HG03025 (cell line): ENCODE measurements at regions not wholly inside any gene's neighbourhood (a gene's known extent, or its start where the extent isn't known, plus 50 kb on each side); places are given as distances from the start of the nearest gene placed in this dataset.
"Not testable (repeated sequence)": the region's sequence is repeated elsewhere in the genome, so short reads cannot be mapped to it uniquely, and the experiment has no call there.

Source experiments
- ATAC-seq: cut with Tn5 transposase; IDR thresholded peaks from one replicate; pipeline ENCODE4 v1.9.1; 2021; ENCODE audit warnings: mild to moderate bottlenecking, moderate library complexity; ENCODE audit not compliant: unreplicated experiment, low FRiP score

DNA sequence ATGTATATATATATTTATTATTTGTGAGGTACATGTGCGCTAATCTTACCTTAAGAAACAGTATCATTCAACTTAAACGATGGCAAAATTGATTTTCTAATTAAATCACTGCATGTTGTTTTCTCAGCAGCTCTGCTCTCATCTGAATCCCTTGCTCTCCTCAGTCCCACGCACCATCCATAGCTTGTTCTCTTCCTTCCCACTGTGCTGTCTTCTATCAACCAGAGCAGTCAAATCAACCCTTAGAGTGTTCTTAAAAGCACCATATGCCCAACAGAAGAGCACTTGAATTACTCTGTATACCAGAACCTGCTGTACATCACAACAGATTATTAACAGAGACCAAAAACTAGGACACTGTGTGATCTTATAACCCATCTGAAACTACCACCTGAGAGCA, 209.4 kb upstream of the G2E3 start:
- ATAC-seq: no peak

DNA sequence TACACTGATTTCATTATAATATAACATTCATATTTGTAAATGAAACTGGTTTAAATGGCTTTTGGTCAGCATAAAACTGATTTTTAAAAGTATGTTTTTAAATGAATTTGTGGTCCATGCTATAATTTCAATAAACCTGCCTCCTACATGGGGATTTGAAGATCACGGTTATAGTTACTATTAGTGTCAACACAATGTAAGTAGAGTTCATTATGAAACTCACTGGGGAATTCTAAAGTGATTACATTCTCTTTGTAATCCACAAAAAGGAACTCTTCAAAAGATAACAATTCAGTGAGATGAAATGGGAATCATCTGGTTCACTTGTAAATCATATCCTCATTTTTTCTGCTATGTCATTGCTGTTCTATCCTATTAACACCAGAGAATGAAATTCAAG, 204.5 kb upstream of the G2E3 start:
- no peak for ATAC-seq

DNA sequence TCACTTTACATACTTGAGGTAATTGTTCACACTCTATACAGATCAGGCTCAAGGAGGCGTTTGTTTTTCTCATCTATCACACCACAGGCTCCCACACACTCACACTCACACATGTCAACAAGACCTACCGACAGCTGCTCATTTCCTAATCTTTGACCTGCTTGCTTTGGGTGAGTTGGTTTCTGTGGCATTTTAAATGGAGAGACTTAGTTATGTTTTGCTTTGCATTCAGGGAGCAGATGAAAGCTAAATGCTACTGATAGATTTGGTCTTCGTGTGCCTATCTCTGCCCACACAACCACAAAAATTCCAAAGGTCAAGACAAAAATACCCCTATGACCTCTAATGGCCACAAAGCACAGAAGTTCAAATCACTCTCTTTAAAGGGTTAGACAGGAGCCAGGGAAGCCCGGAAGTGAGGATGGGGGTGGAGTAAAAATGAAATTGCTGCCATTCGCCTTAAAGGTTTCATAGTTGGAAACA, 203.5 kb upstream of the G2E3 start:
- peak; percentile 75 for ATAC-seq

DNA sequence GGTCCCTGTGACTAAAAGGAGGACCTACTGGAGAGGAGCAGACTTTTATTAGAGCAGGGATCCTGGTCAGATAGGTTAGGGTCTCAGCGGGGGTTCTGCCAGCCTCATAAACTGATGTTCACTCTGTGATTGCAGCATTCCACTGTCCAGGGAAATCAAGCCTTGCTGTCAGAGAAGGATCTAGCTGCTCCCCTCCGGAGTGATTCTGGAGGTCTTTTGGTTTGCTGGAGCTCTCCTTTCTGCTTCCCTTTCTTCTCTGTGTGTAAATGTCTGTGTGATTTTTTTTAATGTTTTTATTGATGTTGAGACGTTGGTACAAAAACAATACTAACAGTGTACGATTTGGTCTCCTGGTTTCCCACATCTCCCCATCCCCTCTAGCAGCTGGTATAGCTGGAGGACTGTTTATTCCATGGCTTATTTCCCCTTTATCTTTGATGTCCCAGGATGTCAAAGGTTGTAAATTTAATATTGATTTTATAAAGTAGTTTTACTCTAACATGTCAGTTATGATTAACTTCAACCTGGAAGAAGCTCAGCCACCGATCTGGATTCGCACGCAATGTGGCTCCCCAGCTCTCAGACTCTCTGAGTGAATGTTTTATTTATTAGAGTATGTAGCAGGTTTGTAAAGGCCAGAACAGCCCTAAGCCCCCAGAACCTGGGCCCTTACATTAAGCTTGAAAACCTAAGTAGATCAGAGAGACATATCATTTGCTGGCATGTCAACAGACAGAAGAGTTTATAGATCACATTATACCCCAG, 202.3 kb upstream of the G2E3 start:
- no peak for ATAC-seq

DNA sequence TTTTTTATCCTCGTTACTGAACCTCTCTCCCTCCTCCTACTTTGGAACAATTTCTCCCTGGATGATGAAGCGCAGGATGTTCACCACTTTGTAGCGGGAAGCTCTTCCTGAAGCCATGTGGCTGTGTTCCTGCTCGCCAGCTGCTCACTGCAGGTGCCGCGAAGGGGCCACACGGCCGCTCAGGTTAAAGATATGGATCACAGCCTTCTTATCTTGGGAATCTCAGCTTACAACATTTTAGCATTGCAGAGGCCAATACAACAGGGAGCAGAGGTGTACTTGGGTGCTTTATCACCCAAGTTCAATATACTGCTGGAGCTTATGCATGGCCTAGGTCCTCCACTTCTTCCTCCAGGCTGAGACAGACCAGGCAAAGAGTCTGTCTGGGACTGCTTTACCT, 201.2 kb upstream of the G2E3 start:
- no peak for ATAC-seq

DNA sequence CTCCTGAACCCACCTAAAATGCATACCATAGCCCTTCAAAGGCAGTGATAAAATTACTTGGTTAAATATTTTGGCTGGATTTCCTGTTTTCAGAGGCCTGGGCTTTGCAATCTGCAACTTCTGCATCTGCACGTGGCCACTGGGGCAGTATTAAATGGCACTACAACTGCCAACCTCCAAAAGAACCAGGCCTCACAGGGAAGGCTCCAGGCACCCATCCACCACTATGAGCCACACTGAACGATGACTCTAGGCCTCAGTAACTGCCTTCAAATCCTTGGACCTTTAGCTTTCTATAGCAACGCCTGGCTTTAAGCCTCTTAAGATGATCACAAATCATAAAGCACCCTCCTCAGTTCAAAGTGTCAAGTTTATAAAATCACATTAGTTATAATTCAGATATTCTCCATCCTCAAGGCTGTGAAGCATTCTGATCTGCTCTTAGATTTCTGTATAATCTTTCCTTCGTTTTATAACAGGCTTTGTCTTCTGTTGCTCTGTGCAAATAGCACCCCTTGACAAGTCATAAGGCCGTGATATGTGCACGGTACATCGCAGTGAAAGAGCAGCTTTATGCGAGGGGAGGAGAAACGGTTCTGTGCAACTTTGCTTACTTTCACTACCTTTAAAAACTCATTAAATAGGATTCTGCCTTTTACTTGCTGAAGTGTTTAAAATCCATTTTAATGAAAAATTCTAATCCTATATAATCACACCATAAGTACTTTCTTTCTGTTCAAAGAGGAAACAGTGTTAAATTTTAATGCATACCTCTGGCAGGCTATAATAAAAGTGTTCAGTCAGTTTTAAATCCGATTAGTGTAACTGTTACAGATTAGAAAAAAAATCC, 196.4 kb upstream of the G2E3 start:
- ATAC-seq: no peak

DNA sequence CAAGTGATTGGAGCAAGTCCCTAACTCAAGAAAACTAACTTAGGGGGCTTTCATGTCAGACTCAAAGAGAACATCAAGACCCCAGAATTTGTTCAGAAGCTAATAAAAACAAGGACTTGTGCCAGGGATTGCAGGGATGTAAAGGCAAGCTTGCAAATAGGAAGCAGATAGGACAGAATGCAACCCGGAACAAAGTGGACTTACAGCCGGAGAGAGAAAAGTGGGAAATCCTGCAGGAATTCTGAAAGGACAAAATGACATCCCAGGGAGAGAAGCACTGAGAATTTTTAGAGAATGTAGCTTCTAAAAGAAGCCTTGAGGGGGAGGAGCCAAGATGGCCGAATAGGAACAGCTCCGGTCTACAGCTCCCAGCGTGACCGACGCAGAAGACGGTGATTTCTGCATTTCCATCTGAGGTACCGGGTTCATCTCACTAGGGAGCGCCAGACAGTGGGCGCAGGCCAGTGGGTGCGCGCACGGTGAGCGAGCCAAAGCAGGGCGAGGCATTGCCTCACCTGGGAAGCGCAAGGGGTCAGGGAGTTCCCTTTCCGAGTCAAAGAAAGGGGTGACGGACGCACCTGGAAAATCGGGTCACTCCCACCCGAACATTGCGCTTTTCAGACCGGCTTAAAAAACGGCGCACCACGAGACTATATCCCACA, 195.6 kb upstream of the G2E3 start:
- ATAC-seq: not testable (repeated sequence)

DNA sequence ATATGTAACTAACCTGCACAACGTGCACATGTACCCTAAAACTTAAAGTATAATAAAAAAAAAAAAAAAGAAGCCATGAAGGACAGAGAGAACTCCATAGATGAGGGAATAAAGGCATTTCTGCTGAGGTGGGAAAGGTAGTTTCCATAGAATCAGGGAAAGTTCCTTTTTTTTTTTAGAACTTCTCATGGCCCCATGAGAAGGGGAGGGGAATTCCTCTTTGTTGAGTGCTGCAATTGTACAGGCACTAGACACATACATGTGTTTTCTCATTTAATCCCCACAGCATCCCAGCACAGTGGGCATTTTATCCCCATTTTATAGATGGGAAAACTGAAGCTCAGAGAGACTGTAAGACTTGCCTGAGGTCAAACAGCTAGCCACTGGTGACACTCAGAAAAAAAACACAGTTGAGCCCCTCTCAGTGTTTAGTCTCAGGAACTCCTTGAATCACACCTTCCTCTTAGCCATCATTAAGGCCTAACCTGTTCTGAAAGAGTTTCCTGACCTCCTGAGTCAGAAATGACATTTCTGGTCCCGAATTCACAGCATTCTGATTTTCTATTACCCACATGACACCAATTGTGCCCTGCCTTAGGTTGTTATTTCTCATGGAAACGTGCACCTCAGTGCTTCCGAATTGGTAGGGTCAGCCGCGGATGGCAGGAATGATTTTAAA, 189.3 kb upstream of the G2E3 start:
- no peak for ATAC-seq

DNA sequence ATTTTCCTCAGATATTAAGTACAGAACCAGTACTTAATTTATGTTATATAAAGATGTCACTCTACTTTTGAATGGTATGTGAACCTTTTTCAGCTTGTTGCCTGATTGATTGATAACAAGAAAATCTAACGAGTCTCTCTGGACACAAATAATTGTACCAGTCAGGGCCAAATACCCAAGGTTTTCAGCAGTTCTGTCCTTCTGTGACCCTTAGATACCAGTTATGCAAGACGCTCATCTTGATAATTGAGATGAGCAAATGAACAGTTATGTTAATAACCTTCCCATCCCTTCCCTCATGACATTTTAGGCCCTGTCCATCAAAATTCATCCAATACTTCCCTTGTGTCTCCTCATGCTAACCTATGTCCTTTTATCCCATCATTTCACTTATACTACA, 185.9 kb upstream of the G2E3 start:
- ATAC-seq: no peak

DNA sequence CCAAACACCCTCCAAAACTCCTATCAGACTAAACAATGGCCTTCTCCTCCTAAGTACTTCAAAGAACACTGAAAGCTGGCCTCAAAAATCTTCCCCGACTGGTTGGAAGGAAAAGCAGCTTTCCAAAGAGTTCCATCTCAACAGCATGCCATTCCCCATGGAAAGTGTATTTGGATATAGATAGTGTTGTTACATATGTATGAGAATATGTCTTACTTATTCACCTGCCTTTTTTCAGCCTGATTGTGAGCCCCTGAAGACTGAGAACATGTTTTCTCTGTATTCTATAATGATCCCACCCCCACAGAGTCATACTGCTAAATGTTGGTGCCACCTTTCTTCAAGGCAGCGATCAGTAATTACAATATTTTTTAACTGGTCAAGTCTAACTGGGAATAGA, 185.4 kb upstream of the G2E3 start:
- ATAC-seq: no peak

DNA sequence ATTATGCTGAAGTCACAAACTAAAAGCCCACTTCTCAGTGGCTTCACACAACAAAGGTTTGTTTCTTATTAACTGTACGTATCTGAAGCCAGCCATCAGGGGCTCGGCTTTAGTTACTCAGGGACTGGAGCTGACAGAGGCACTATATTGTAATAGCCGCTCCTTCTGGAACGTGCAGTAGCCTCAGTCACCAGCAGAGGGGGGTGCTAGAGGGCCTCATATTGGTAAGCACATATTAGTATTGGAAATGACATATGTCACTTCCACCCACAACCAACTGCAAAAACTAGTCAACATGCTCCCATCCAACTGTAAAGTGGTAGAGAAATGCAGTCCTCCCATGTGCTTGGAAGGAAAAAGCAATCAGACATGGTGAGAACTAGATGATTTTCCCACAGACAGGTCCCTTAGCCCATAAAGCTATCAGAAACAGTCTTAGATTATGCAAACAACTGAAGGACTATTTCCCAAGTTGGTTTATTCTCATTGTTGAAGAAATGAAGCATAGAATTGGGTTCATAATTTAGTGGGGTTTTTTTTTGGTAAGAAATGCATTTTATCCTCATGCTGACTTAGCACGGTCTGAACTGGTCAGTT, 183.6 kb upstream of the G2E3 start:
- ATAC-seq: peak; percentile 88

DNA sequence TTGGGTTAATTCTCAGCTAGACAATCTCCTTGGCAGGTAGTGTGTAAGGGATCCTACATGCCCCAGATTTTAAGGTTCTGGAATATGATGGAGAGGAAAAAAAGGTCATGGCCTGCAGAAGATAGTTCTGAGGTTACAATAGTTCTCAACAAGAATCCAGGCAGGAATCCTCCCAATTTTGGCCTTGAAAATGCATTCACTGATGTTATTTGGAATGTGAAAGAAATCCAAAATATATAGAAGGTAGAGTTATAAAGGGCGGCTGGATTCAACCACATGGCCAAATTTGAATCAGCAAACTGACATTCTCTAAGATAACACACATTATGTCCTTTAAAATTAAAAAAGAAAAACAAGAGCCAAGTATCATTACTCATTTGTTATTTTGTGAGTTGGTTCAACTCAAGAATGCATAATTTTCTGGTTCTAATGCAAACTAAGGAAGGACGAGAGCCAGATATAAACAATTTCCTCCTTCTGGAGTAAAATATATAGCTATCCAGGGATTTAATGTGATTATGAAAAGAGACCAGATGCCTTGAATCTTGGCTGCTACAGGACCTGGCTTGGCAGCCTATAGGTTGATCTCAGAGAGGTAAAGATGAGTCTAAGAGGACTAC, 177.0 kb upstream of the G2E3 start:
- ATAC-seq: no peak

DNA sequence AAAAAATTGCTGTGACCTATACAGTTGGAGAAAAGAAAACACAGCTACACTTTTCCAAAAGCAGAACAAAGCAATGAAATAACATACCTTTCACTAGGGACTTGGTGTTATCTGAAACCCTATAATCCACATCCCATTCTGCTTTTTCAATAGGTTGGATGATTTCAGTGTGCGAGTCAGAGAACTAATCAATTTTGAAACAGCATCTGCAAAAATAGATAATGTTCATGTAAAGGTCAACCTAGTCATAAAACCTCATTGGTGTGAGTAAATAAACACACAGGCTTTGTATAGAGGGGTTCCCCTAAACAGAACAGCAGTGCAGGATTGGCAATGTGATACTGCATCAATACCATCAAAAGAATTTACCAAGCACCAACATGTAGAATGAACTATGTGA, 173.0 kb upstream of the G2E3 start:
- no peak for ATAC-seq

DNA sequence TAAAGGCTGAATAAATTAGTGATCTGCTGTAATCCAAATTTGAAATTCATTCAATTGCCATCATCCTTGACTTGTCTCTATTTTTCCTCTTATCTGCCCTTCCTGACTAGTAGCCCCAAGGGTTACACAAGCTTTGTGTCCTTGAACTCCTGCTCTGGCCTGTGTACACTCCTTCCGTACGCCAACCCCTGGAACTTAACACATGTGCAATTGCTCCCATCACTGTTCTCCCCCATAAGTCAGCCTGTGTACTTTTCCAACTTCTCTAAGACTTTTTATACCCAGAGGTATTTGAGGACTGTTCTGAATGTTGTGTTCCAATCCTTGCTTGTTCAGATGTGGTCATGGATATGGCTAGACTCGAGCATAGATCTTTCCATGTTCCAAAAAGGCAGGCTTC, 171.1 kb upstream of the G2E3 start:
- no peak for ATAC-seq

DNA sequence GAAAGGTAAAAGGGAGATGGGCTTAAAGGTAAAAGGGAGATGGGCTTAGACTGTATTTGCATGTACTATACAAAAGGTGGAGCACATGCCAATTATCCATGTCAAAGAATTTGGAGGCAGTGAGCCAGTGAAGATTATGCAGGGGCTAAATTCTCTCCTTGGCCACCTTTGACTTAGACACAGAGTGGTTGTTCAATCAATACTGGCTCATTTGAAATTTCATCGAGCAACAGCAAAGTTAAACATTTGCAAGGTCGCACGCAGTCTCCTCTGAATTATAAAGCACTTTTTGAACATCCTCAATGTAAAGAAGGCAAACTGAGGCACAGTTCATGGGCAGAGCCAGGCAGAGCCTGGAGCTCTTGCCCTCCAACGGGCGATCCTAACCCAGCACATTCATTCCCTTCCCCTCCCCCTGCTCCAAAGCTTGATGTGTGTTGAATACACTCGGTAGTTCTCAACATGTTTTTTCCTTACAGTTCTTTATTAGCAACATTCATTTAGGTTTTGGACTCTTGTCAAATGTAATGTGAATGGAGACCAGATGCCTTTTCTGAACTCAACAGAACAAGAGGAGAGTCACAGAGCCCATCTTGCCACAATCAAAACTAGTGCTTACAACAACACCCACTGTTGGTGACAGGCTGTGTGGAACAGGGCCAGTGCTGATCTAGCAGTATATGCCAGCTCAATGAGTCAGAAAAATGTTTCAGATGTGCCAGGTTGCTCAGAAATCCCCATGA, 169.7 kb upstream of the G2E3 start:
- ATAC-seq: no peak

DNA sequence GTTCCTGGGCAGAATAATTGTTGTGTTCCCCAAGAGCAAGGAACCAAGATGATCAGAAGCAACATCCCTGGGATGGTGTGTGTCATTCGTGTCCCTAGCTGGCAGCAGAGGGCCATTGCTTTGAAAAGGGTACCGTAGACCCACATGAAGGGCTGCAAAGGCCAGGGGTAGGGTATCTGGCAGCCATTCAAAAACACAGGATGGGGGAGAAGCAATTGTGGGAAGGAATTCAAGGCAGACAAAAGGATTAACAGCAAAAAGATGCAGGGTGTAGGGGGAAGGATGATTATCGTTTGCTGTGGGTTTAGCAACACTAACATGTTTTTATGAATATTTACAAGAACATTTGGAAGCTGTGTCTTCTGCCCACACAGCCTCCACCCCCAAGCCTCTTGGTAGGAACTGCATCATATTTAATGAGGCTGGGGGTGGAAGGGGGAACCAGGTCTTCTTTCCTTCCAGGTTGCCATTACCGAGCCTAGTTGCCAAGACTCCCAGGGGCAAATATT, 169.0 kb upstream of the G2E3 start:
- no peak for ATAC-seq

DNA sequence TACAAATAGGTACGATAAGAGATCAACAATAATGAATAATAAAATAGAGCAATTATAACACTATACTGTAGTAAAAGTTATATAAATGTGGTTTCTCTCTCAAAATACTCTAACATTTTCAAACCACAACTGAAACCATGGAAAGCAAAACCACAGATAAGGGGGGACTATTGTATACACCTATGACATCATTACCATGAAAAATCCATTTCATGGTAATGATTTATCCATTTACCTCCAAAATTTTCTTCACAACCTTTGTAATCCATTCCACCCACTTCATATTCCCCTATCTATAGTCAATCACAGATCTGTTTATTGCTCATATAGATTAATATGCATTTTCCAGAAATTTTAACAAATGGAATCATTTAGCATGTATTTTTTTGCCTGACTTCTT, 163.9 kb upstream of the G2E3 start:
- ATAC-seq: no peak

DNA sequence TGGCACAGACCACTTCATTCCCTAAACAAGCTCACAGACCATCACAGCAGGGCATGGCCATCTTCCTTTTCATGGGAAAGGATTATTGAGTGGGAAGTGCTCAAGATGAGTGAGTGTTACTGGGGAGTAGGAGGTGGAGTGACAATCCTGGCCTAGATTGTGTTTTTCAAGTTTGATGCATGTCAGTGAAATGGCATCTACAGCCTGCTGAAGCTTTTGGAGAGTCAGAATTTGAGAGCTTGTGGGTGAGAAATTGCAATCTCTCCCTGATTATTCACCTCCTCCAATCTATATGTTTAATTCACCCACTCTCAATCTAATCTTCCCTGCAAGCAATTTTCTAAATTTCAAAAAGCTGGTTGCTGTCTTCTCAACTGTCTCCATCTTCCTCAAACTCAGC, 156.1 kb upstream of the G2E3 start:
- no peak for ATAC-seq

DNA sequence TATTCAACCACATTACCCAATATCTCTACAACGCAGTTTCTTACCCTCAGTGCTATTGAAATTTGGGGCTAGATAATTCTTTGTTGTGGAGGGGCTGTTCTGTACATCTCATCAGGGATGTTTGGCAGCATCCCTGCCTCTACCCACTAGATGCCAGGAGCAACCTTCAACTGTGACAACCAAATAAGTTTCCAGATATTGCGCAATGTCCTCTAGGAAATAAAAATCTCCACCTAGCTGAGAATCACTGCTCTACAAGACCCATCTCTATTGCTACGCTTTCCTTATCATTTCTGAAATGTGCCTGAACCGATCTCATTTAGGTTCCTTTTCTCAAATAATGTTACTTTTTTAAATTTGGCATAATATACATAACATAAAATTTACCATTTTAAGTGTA, 155.2 kb upstream of the G2E3 start:
- no peak for ATAC-seq
